ENCODE measurements at regions not wholly inside any gene's neighbourhood (a gene's known extent, or its start where the extent isn't known, plus 50 kb on each side); places are given as distances from the start of the nearest gene placed in this dataset.

- no peak overlapping the region for H3K4me2 ChIP-seq (ENCODE audit: low read depth, low read length)
- H3K27ac ChIP-seq (ENCODE audit: low read length): no peak overlapping the region
- no peak overlapping the region for H3K9ac ChIP-seq (ENCODE audit: low read length)
- H2AFZ ChIP-seq (ENCODE audit: low read length): no peak overlapping the region
- H3K79me2 ChIP-seq (ENCODE audit: low read length): no peaks in the 10 kb centered on the region
- H3K9me3 ChIP-seq (replicated peaks; ENCODE audit: insufficient read depth, low read length): no peaks in the 10 kb centered on the region
- no peaks in the 10 kb centered on the region for H3K36me3 ChIP-seq (replicated peaks; ENCODE audit: insufficient read depth, low read length)
- H3K4me3 ChIP-seq (ENCODE audit: low read length): no peak overlapping the region
- H3K9me2 ChIP-seq (replicated peaks; ENCODE audit: insufficient read depth, low read length): no peaks in the 10 kb centered on the region
- H4K20me1 ChIP-seq (ENCODE audit: insufficient read depth, low read length): no peaks in the 10 kb centered on the region
- H3K4me1 ChIP-seq (ENCODE audit: low read length): no peaks in the 10 kb centered on the region
- H3F3A ChIP-seq (ENCODE audit: insufficient read depth, low read length): no peaks in the 10 kb centered on the region
- H3K27me3 ChIP-seq (replicated peaks; ENCODE audit: insufficient read depth, low read length): no peaks in the 10 kb centered on the region
- no peak for DNase-seq
- no peak for TF ChIP-seq EZH2phosphoT487 (IDR thresholded peaks at IDR 0.05; ENCODE audit: low read length)
- TF ChIP-seq EZH2 (optimal IDR thresholded peaks at IDR 0.05; ENCODE audit: low read depth, low read length): no peak
- no peak for TF ChIP-seq CTCF (IDR thresholded peaks at IDR 0.05; ENCODE audit: low read length)
Measured at GRCh38 chr5:57410374-57411320, 72.0 kb downstream of the ACTBL2 start.

GRCh38 chr5:57408714-57409113, 73.9 kb downstream of the ACTBL2 start:
- Histone ChIP-seq H3K4me1 (ENCODE audit: low read length) (no peaks in the 10 kb centered on the region), H3K36me3 (replicated peaks; ENCODE audit: insufficient read depth, low read length) (no peaks in the 10 kb centered on the region), H2AFZ (ENCODE audit: low read length) (no peak overlapping the region), H3K9me3 (replicated peaks; ENCODE audit: insufficient read depth, low read length) (no peaks in the 10 kb centered on the region), H3K4me3 (ENCODE audit: low read length) (no peak overlapping the region), H3K9ac (ENCODE audit: low read length) (no peak overlapping the region), H3K27me3 (replicated peaks; ENCODE audit: insufficient read depth, low read length) (no peaks in the 10 kb centered on the region), H3K4me2 (ENCODE audit: low read depth, low read length) (no peak overlapping the region), H3K27ac (ENCODE audit: low read length) (no peak overlapping the region), H3K9me2 (replicated peaks; ENCODE audit: insufficient read depth, low read length) (no peaks in the 10 kb centered on the region), H3K79me2 (ENCODE audit: low read length) (no peaks in the 10 kb centered on the region), H3F3A (ENCODE audit: insufficient read depth, low read length) (no peaks in the 10 kb centered on the region), H4K20me1 (ENCODE audit: insufficient read depth, low read length) (no peaks in the 10 kb centered on the region)
- no peak for TF ChIP-seq EZH2phosphoT487 (IDR thresholded peaks at IDR 0.05; ENCODE audit: low read length)
- no peak for TF ChIP-seq EZH2 (optimal IDR thresholded peaks at IDR 0.05; ENCODE audit: low read depth, low read length)
- no peak for TF ChIP-seq CTCF (IDR thresholded peaks at IDR 0.05; ENCODE audit: low read length)
- no peak for DNase-seq

GRCh38 chr5:57408285-57408684, 74.3 kb downstream of the ACTBL2 start:
- no peaks in the 10 kb centered on the region for H3K27me3 ChIP-seq (replicated peaks; ENCODE audit: insufficient read depth, low read length)
- no peak overlapping the region for H3K4me3 ChIP-seq (ENCODE audit: low read length)
- H3K9me2 ChIP-seq (replicated peaks; ENCODE audit: insufficient read depth, low read length): no peaks in the 10 kb centered on the region
- H4K20me1 ChIP-seq (ENCODE audit: insufficient read depth, low read length): no peaks in the 10 kb centered on the region
- no peaks in the 10 kb centered on the region for H3K36me3 ChIP-seq (replicated peaks; ENCODE audit: insufficient read depth, low read length)
- H3K9me3 ChIP-seq (replicated peaks; ENCODE audit: insufficient read depth, low read length): no peaks in the 10 kb centered on the region
- DNase-seq: no peak
- no peak overlapping the region for H2AFZ ChIP-seq (ENCODE audit: low read length)
- H3F3A ChIP-seq (ENCODE audit: insufficient read depth, low read length): no peaks in the 10 kb centered on the region
- H3K79me2 ChIP-seq (ENCODE audit: low read length): no peaks in the 10 kb centered on the region
- TF ChIP-seq CTCF (IDR thresholded peaks at IDR 0.05; ENCODE audit: low read length) (no peak), EZH2phosphoT487 (IDR thresholded peaks at IDR 0.05; ENCODE audit: low read length) (no peak), EZH2 (optimal IDR thresholded peaks at IDR 0.05; ENCODE audit: low read depth, low read length) (no peak)
- H3K4me1 ChIP-seq (ENCODE audit: low read length): no peaks in the 10 kb centered on the region
- no peak overlapping the region for H3K4me2 ChIP-seq (ENCODE audit: low read depth, low read length)
- no peak overlapping the region for H3K9ac ChIP-seq (ENCODE audit: low read length)
- H3K27ac ChIP-seq (ENCODE audit: low read length): no peak overlapping the region

Data from MM.1S (cell line).